Astrocyte (in vitro differentiated cells and primary cell): ENCODE measurements at regions not wholly inside any gene's neighbourhood (a gene's known extent, or its start where the extent isn't known, plus 50 kb on each side); places are given as distances from the start of the nearest gene placed in this dataset.

Source experiments
- CTCF ChIP-seq: IDR thresholded peaks from 2 replicates; pipeline ENCODE4 v1.5.1; 2011; ENCODE audit warnings: low read depth, mild to moderate bottlenecking, inconsistent platforms, low read length, moderate library complexity; ENCODE audit not compliant: insufficient read depth
- EZH2 ChIP-seq: IDR thresholded peaks from 2 replicates; pipeline ENCODE4 v1.6.1; 2012; ENCODE audit warnings: mild to moderate bottlenecking, low read length, inconsistent platforms; ENCODE audit not compliant: insufficient read depth

DNA sequence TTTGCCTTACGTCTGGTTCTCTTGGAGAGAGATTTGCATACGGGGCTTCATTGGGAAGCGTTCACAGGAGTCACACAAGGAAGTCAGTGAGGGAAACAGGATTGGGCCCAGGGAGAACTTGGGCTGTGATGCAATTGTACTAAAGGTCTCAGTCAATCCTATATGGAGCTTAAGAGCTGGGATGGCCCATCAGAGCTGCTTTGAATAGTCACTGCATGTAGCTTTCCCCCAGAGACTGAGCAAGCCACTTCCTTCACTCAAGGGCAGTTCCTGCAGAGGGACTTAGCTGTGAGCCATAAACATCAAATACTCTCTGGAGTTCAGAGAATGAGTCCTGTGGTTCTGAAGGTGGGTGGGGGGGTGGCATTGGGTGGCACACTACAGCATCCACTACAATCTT is 605.4 kb downstream of the MED13L start:
- TF ChIP-seq CTCF = no peak
- TF ChIP-seq EZH2 = no peak
